Myocyte (in vitro differentiated cells): ENCODE measurements at regions not wholly inside any gene's neighbourhood (a gene's known extent, or its start where the extent isn't known, plus 50 kb on each side); places are given as distances from the start of the nearest gene placed in this dataset.
A peak's percentile ranks its signal among the peaks of the same experiment; 100 is the strongest.
"Not testable (repeated sequence)": the region's sequence is repeated elsewhere in the genome, so short reads cannot be mapped to it uniquely, and the experiment has no call there.

ENCODE experiments used
- DNase-seq: peaks from one replicate; pipeline ENCODE4 v3.0.0-alpha.2; 2012; ENCODE audit warnings: low read depth

DNA sequence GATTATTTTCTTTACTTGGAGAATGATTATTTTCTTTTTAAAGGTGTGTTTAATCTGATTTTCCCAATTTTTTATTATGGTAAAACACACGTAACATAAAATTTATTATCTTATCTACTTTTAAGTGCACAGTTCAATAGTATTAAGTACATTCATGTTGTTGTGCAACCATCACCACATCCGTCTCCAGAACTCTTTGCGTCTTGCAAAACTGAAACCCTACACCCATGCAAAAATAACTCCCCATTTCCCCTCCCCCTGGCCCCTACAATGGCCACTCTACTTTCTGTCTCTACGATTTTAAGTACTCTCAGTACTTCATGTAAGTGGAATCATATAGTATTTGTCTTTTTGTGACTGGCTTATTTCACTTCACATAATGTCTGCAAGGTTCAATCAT is 230.7 kb downstream of the SATB1 start:
- no peak for DNase-seq

GRCh38 chr3:18190646-18191045 is 234.5 kb downstream of the SATB1 start:
- DNase-seq = no peak

DNA sequence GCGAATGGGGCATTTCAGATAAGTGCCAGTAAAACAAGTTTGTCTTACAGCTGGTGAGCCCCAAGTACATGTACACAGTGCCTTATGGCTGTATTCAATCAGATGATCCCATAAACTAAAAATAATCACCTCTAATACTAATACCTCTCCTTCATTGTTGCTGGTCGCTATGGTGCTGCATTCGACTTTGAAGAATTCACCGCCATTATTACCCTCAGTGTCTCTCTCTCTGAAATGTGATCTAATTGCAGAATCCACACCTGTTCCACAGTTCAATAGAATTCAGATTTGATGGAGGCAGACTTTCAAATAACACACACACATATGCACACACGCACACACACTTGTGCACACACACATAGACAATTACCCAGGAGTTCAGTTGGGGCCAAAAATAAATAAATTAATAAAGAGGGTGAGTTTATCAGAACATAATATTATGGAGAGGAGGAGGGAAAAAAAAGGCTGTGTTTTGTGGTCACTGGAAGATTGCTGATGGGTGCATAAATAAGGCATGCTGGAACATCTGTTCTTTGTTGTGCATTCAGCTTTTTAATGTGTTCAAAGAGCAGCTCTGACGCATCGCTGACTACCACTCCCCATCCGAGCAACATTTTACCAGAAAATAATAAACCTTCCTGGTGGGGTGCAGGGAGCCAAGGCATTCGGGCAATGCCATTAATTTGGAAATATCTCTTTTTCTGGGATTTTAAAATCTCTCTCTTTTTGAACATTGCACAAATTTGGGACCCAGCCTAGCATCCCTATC is 235.7 kb downstream of the SATB1 start:
- DNase-seq = peak; percentile 68

GRCh38 chr3:18188491-18188890 is 236.6 kb downstream of the SATB1 start:
- peak; percentile 51 for DNase-seq

GRCh38 chr3:18185624-18186023 is 239.5 kb downstream of the SATB1 start:
- DNase-seq = no peak

GRCh38 chr3:18182923-18183322 is 242.2 kb downstream of the SATB1 start:
- DNase-seq = not testable (repeated sequence)

GRCh38 chr3:18179521-18179920 is 245.6 kb downstream of the SATB1 start:
- no peak for DNase-seq

DNA sequence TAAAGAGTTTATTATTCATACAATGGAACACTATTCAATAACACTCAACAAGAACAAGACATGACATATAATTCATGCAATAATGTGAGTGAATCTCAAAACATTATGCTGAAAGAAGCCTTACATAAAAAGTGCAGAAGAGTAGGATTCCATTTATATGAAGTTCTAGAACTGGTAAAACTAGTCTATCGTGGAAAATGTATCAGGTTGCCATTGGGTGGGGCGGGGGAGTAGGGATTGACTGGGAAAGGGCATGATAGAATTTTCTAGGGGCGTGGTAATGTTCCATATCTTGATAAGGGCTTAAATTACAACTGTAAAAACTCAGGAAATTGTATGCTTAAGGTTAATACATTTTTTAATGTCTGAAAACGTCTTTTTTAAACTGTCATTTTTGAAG is 247.9 kb downstream of the SATB1 start:
- no peak for DNase-seq

GRCh38 chr3:18173891-18174290 is 251.2 kb downstream of the SATB1 start:
- not testable (repeated sequence) for DNase-seq

DNA sequence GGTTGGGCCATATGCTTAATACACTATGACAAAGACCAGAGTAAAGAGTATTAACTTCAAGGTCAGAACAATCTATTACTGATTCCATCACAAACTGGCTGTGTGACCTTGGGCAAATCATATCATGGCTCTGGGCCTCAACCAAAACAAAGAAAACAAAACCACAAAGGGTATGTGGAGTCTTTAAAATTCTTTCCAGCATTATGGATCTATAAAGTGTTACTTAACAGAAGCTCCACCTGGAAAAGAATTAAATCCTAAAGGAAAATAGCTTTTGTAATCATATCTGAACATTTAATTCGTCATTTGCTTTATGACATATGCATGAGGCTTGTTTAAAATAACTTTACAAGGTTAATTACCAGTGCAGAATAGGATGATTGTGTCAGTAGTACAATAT is 265.5 kb downstream of the SATB1 start:
- DNase-seq = no peak

GRCh38 chr3:18153571-18154173 is 271.5 kb downstream of the SATB1 start:
- peak; percentile 64 for DNase-seq

DNA sequence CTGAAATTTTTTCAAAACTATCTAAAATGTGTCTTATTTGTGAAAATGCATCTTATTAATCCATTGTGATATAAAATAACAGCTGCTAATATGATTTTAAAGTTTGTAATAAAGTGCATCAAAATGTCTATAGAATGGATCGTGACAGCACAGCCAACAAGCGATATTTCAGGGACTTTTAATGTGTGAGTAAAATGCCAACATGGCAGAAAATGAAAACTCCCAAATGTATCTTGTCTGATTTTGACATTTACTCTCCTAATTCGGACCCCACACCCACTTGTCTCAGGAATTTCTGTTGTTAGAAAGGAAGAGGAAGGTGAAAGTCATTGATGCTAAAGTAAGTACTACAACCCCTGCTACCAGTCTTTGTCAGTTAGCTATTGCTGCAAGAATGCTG is 273.9 kb downstream of the SATB1 start:
- DNase-seq = no peak

DNA sequence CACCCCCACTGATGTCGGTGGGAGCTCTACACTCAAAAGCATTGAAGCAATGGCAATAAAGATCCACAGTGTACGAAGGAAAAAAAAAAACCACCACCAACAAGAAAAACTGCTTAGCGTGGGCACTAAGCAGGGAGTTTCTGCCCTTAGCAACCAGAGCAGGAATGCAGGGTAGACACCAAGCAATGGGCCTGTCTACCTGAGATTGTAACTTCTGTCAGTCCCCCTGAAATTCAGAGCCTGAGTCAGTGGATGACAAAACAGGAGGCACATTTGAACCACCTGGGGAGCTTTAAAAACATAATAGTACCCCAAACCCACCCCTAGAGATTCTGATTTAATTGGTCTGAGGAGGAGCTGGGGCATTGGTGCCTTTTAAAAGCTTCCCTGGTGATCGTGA is 275.2 kb downstream of the SATB1 start:
- DNase-seq = no peak

- no peak for DNase-seq
These were observed 275.8 kb downstream of the SATB1 start for GRCh38 chr3:18149386-18149785.

DNA sequence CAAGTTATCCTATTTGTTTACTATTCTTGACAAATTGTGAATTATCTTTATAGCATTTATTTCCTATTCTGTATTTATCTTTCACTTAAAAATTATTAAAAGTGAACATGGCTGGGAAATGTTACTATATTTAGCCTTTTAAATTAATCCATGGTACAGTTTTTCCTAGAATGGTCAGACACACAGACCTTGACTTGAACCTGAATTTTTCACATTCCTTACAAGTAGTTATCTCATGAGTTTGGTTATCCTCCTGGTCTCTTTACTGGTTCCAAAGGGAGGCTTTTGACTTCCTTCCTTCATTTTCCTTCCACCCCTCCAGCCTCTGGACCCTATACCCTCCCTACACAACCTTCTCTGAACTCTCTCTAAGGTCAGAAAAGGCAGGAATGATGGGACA is 280.6 kb downstream of the SATB1 start:
- no peak for DNase-seq

GRCh38 chr3:18143258-18143780 is 281.8 kb downstream of the SATB1 start:
- no peak for DNase-seq

DNA sequence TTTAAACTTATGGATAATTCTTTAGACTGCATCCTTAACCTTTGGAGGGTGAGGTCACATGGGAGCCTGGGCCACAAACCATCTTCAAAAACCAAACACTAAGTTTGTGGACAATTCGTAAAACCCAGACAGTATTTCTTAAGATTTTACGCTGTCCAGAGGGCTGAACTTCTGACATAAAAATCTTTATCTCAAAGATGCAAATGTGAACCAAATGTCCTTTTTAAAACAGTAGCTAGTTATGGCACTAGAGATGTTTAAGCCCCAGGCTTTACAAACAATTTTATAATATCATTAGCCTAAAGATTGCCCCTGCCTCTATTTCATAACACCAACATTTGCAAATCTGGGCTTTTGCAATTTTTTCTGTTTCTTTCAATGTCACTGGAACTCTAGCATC is 287.2 kb downstream of the SATB1 start:
- no peak for DNase-seq

DNA sequence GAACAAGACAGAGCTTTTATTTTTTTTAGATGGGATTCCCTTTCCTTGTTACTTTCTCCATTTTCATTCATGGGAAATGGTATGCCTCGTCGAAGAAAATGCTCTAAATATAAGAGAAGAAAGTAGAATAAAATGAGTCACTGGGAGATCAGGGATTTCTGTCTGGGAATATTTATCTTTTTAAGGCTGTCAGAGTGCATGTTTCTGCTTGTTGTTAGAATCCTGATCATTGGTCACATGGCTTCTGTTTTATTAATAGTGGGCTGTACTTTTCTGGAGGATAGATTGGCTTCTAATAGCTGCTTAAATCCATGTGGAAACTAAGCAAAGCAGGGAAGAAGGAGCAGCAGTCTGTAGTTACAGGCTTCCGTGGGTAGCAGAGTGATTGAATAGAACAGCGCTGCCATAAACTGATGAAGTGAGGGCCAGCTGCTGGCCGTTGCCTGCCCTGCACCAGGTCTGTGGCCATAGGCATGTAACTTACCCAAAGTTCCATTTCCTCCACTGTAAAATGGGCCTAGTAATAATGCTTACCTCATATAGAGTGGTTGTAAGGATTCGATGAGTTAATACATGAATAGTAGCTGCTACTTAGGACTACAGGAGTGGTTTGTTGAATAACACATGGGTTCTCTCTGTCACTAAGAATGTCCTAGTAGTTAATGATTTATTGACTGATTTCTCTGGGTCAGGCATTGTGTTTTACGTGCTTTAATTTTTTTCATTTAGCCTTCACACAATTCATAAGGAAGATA is 289.9 kb downstream of the SATB1 start:
- no peak for DNase-seq

- DNase-seq = peak; percentile 51
These were observed 290.6 kb downstream of the SATB1 start for GRCh38 chr3:18134386-18135059.

DNA sequence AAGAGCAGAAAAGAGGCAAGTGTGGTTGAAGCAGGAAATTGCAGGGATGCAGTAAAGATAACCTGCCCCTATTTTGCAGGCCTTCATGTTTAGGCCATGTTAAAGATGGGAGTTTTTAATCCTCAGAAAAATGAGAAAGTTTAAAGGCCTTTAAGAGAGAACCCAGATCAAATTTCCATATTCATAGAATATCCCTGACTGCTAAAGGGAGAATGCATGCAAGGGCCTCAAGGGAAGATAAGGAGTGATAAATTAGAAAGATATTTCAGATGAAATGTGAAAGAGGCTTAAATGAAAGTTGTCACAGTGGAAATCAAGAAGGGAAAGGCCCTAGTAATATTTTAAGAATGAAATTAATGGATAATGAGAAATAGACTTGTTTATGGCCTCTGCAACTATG is 292.1 kb downstream of the SATB1 start:
- DNase-seq = no peak

DNA sequence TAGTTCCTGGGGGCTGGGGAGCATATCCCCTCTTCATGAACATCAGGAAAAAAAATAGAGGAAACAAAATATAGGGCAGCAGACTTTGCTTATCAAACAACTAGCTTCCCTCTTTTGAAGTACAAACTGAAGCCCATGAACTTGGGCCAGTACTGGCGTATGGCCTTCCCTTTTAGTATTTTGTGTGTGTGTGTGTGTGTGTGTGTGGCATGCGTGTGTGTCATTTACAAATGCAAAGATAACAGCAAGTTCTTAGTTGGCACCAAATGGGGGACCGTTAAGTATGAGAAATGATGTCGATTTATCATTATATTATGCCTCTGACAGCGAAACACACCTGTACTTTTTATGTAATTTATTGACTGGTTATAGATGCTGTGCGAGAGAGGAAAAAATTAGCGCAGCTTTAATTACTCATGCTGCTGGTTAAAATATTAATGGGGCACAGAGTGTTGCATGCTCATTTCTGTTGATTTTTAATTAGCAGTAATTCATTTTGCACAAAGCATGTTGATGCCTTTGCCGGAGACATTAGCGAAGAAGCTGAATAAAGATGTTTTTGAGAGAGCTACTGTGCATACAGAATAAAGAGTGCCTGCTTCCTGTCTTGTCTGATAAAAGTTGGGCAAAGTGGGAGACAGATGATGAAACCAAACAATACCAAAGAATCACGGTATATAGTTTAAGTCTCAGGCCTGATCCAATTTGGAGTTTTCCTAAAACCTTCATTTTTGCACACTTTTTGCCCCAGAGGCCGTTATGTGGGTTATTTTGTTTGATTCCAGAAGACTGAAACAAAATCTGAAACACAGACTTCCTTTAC is 297.1 kb downstream of the SATB1 start:
- DNase-seq = no peak
